ENCODE measurements at regions not wholly inside any gene's neighbourhood (a gene's known extent, or its start where the extent isn't known, plus 50 kb on each side); places are given as distances from the start of the nearest gene placed in this dataset.

DNA sequence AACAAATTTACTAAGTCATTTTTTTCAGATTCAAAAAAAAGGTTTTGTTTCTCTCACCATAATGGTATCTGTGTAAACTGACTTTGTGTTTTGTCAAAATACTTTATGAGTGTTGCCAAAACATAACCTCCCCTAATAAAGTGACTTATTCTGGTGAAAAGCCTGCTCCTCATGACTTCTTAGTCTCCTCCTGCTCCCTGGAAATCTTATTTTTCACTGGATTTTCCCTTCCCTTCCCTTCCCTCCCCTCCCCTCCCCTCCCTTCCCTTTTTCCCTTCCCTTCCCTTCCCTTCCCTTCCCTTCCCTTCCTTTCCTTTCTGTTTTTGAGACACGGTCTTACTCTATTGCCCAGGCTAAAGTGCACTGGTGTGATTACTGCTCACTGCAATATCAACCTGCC is 650.1 kb upstream of the GHITM start:
- TF ChIP-seq MYC (IDR thresholded peaks at IDR 0.05; ENCODE audit: borderline replicate concordance, low read length), result no peak
- TF ChIP-seq HOXB5 (CRISPR knock-in tag; IDR thresholded peaks at IDR 0.05), result no peak
- DNase-seq (ENCODE audit: low read depth in 1 of 2, low spot score in 1 of 2) (no peak), ATAC-seq (no peak), FAIRE-seq (no peak)
- WGBS (ENCODE audit: missing lambda C conversion rate), result 0% methylated on average over 1 of the region's 1 CpG
- no peak overlapping the region for H3K27ac ChIP-seq
- no peaks in the 10 kb centered on the region for H3K9me3 ChIP-seq
- POLR2A ChIA-PET, result no interaction called here
- no peak overlapping the region for H3K4me3 ChIP-seq
- CTCF ChIA-PET, result no interaction called here
- no peak overlapping the region for H3K4me2 ChIP-seq
- no peaks in the 10 kb centered on the region for H3K4me1 ChIP-seq

DNA sequence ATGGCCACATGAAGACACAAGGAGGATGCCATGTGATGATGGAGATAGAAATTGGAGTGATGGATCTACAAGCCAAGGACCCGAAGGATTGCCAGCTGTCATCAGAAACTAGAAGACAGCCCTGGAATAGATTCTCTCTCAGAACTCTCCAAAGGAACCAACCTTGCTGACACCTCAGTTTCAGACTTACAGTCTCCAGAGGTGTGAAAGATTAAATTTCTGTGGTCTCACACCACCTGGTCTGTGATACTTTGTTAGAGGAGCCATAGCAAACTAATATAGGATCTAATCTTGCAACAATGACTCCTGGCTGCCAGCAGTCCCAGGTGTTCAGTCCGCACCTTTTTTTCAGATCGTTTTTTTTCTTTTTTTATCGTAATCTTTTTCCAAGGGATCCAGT is 647.3 kb upstream of the GHITM start:
- H3K9me3 ChIP-seq, result no peaks in the 10 kb centered on the region
- POLR2A ChIA-PET, result no interaction called here
- H3K4me2 ChIP-seq, result no peak overlapping the region
- no peak for DNase-seq (ENCODE audit: low read depth in 1 of 2, low spot score in 1 of 2)
- FAIRE-seq, result no peak
- TF ChIP-seq FOSB (CRISPR knock-in tag; IDR thresholded peaks at IDR 0.05) (no peak), HOXA7 (CRISPR knock-in tag; IDR thresholded peaks at IDR 0.05) (no peak), RARB (CRISPR knock-in tag; IDR thresholded peaks at IDR 0.05) (no peak), HEYL (CRISPR knock-in tag; IDR thresholded peaks at IDR 0.05) (no peak), NFE2L2 (conservative IDR thresholded peaks at IDR 0.05; ENCODE audit: low read length) (no peak), JUNB (IDR thresholded peaks at IDR 0.05) (no peak), ZSCAN20 (CRISPR knock-in tag; IDR thresholded peaks at IDR 0.05) (no peak), CBX2 (IDR thresholded peaks at IDR 0.05; ENCODE audit: borderline replicate concordance, low read depth) (no peak)
- TF ChIP-seq, protein P1, sequence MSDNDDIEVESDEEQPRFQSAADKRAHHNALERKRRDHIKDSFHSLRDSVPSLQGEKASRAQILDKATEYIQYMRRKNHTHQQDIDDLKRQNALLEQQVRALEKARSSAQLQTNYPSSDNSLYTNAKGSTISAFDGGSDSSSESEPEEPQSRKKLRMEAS (IDR thresholded peaks at IDR 0.05), result no peak
- no peak overlapping the region for H3K27ac ChIP-seq
- 29% methylated on average over 3 of the region's 4 CpGs for WGBS (ENCODE audit: missing lambda C conversion rate)
- no peak for ATAC-seq
- CTCF ChIA-PET, result no interaction called here
- no peak overlapping the region for H3K4me3 ChIP-seq
- no peaks in the 10 kb centered on the region for H3K4me1 ChIP-seq

DNA sequence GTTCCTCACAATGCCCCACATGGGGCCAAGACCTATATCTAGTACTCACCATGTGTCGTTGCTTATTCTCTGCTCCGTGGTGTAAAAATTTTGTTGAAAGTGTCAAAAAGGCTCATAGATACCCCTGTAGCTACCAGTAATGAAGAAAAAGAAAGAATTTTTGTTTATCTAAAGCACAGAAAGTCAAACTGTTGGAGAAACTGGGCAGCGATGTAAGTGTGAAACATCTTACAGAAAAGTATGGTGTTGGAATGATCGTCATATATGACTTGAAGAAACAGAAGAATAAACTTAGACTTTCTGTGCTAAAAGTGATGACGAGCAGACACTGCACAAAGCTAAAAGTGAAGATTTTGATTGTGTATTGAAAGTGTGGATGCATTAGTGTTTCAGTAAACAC is 626.6 kb upstream of the GHITM start:
- Histone ChIP-seq H3K4me3 (no peak overlapping the region), H3K27ac (no peak overlapping the region), H3K4me2 (no peak overlapping the region), H3K4me1 (no peaks in the 10 kb centered on the region), H3K9me3 (no peaks in the 10 kb centered on the region)
- ChIA-PET CTCF (no interaction called here), POLR2A (no interaction called here)
- no peak for FAIRE-seq
- WGBS (ENCODE audit: missing lambda C conversion rate), result 8% methylated on average over 5 of the region's 5 CpGs
- no peak for ATAC-seq
- no peak for DNase-seq (ENCODE audit: low read depth in 1 of 2, low spot score in 1 of 2)
- no peak for TF ChIP-seq MAFK (IDR thresholded peaks at IDR 0.05; ENCODE audit: partially characterized antibody)

DNA sequence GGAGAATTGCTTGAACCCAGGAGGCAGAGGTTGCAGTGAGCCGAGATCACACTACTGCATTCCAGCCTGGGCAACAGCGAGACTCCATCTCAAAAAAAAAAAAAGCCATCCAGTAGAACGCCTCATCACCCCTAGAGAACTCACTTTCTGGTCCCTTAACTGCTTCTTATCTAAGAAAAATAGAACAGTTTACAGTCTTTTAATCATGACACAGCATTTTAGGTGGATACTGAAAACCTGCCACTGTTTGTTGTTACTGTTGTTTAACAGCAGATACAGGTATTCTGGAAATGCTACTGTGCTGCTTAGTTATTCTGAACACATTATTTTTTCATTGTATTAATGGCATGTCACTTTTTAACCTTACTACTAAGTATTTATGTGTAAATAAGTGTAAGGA is 624.3 kb upstream of the GHITM start:
- TF ChIP-seq MAFK (IDR thresholded peaks at IDR 0.05; ENCODE audit: partially characterized antibody) (peak; percentile 74), MAZ (IDR thresholded peaks at IDR 0.05; ENCODE audit: borderline replicate concordance, low read depth, low read length) (no peak), NFE2L2 (conservative IDR thresholded peaks at IDR 0.05; ENCODE audit: low read length) (0 out of 2 replicates have a peak, but pooled peaks have one; percentile 20)
- Histone ChIP-seq H3K9me3 (no peaks in the 10 kb centered on the region), H3K4me1 (no peaks in the 10 kb centered on the region), H3K4me2 (no peak overlapping the region), H3K4me3 (no peak overlapping the region), H3K27ac (no peak overlapping the region)
- ATAC-seq, result no peak
- DNase-seq (ENCODE audit: low read depth in 1 of 2, low spot score in 1 of 2), result no peak
- POLR2A ChIA-PET, result no interaction called here
- CTCF ChIA-PET, result no interaction called here
- no peak for FAIRE-seq
- 3% methylated on average over 3 of the region's 3 CpGs for WGBS (ENCODE audit: missing lambda C conversion rate)

DNA sequence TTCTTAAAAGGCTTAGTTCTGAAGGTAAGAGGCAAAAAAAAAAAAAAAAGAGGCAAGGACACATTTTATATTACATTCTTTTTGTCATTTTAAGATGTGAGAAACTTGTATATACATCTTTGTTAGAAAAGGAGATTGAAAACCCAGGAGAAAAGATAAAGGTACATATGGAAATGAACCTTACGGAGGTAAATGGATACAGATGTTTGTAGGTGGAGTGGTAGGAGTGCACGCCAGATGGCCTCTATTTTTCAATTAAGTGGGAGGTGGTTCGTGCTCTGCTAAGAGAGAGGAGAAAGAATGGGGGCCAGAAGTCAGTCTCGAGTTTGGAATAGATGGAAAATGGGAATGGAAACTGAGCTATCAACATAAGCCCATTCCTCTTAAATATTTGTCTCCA is 622.5 kb upstream of the GHITM start:
- 6% methylated on average over 4 of the region's 4 CpGs for WGBS (ENCODE audit: missing lambda C conversion rate)
- ChIA-PET CTCF (no interaction called here), POLR2A (no interaction called here)
- Histone ChIP-seq H3K27ac (no peak overlapping the region), H3K9me3 (no peaks in the 10 kb centered on the region), H3K4me3 (no peak overlapping the region), H3K4me1 (no peaks in the 10 kb centered on the region), H3K4me2 (no peak overlapping the region)
- no peak for ATAC-seq
- no peak for FAIRE-seq
- TF ChIP-seq, protein P2, sequence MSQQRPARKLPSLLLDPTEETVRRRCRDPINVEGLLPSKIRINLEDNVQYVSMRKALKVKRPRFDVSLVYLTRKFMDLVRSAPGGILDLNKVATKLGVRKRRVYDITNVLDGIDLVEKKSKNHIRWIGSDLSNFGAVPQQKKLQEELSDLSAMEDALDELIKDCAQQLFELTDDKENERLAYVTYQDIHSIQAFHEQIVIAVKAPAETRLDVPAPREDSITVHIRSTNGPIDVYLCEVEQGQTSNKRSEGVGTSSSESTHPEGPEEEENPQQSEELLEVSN (IDR thresholded peaks at IDR 0.05; ENCODE audit: borderline replicate concordance, low read depth), result no peak
- no peak for TF ChIP-seq NPAS2 (CRISPR knock-in tag; IDR thresholded peaks at IDR 0.05; ENCODE audit: borderline replicate concordance)
- no peak for TF ChIP-seq TFCP2L1 (CRISPR knock-in tag; IDR thresholded peaks at IDR 0.05)
- no peak for TF ChIP-seq POLR2AphosphoS2 (conservative IDR thresholded peaks at IDR 0.05; ENCODE audit: low read length)
- TF ChIP-seq EHF (CRISPR knock-in tag; IDR thresholded peaks at IDR 0.05), result no peak
- no peak for TF ChIP-seq KDM1A (IDR thresholded peaks at IDR 0.05; ENCODE audit: low read depth)
- TF ChIP-seq ZNF302 (CRISPR knock-in tag; IDR thresholded peaks at IDR 0.05), result no peak
- TF ChIP-seq FOSL2 (IDR thresholded peaks at IDR 0.05), result no peak
- no peak for TF ChIP-seq FOSL2 (CRISPR knock-in tag; IDR thresholded peaks at IDR 0.05)
- no peak for TF ChIP-seq PHF8 (IDR thresholded peaks at IDR 0.05; ENCODE audit: borderline replicate concordance, low read depth)
- no peak for TF ChIP-seq MAZ (IDR thresholded peaks at IDR 0.05; ENCODE audit: borderline replicate concordance, low read depth, low read length)
- no peak for TF ChIP-seq EP300 (IDR thresholded peaks at IDR 0.05)
- no peak for TF ChIP-seq EHMT2 (IDR thresholded peaks at IDR 0.05; ENCODE audit: low read depth)
- TF ChIP-seq ZFP36 (IDR thresholded peaks at IDR 0.05; ENCODE audit: borderline replicate concordance, partially characterized antibody), result no peak
- no peak for TF ChIP-seq RARB (CRISPR knock-in tag; IDR thresholded peaks at IDR 0.05)
- TF ChIP-seq CHD4 (IDR thresholded peaks at IDR 0.05; ENCODE audit: borderline replicate concordance), result no peak
- DNase-seq (ENCODE audit: low read depth in 1 of 2, low spot score in 1 of 2), result no peak

Measured in A549 (cell line).